HEK293 (cell line): ENCODE measurements at regions not wholly inside any gene's neighbourhood (a gene's known extent, or its start where the extent isn't known, plus 50 kb on each side); places are given as distances from the start of the nearest gene placed in this dataset.

ENCODE experiments used
- TCF7L2 ChIP-seq: IDR thresholded peaks from 2 replicates; pipeline ENCODE4 v1.6.1; 2011; ENCODE audit warnings: low read depth, mild to moderate bottlenecking, inconsistent platforms, low read length, moderate library complexity, borderline replicate concordance
- ZEB2 ChIP-seq: fragments of 450-650 bp; formaldehyde crosslinking; IDR thresholded peaks from 2 replicates; pipeline ENCODE4 v1.5.1; 2016; ENCODE audit warnings: missing biosample characterization, missing genetic modification characterization
- ZNF621 ChIP-seq: fragments of 450-650 bp; formaldehyde crosslinking; IDR thresholded peaks from 2 replicates; pipeline ENCODE4 v1.5.1; 2017; ENCODE audit warnings: missing biosample characterization, missing genetic modification characterization
- ZNF664 ChIP-seq: fragments of 450-650 bp; formaldehyde crosslinking; IDR thresholded peaks from 2 replicates; pipeline ENCODE4 v1.5.1; 2016; ENCODE audit warnings: missing biosample characterization, missing genetic modification characterization
- ZNF791 ChIP-seq: fragments of 450-650 bp; formaldehyde crosslinking; IDR thresholded peaks from 2 replicates; pipeline ENCODE4 v1.5.1; 2016; ENCODE audit warnings: missing biosample characterization, missing genetic modification characterization
- ZXDB ChIP-seq: fragments of 450-650 bp; formaldehyde crosslinking; IDR thresholded peaks from 2 replicates; pipeline ENCODE4 v1.5.1; 2016; ENCODE audit warnings: missing biosample characterization, missing genetic modification characterization
- TF ChIP-seq, protein P1 (sequence below): fragments of 450-650 bp; formaldehyde crosslinking; IDR thresholded peaks from 2 replicates; pipeline ENCODE4 v1.5.1; 2016; ENCODE audit warnings: missing biosample characterization, missing genetic modification characterization
- TF ChIP-seq, protein P2 (sequence below): fragments of 450-650 bp; formaldehyde crosslinking; conservative IDR thresholded peaks from 2 replicates; pipeline ENCODE4 v1.5.1; 2016; ENCODE audit warnings: low read depth, missing biosample characterization, missing genetic modification characterization
- TF ChIP-seq, protein P3 (sequence below): IDR thresholded peaks from 2 replicates; pipeline ENCODE4 v1.6.1; 2011; ENCODE audit warnings: mild to moderate bottlenecking, low read depth, low read length, borderline replicate concordance
- TF ChIP-seq, protein P4 (sequence below): fragments of 450-650 bp; formaldehyde crosslinking; IDR thresholded peaks from 2 replicates; pipeline ENCODE4 v1.5.0; 2017; ENCODE audit warnings: missing biosample characterization, missing genetic modification characterization, borderline replicate concordance

- TF ChIP-seq, protein P1, sequence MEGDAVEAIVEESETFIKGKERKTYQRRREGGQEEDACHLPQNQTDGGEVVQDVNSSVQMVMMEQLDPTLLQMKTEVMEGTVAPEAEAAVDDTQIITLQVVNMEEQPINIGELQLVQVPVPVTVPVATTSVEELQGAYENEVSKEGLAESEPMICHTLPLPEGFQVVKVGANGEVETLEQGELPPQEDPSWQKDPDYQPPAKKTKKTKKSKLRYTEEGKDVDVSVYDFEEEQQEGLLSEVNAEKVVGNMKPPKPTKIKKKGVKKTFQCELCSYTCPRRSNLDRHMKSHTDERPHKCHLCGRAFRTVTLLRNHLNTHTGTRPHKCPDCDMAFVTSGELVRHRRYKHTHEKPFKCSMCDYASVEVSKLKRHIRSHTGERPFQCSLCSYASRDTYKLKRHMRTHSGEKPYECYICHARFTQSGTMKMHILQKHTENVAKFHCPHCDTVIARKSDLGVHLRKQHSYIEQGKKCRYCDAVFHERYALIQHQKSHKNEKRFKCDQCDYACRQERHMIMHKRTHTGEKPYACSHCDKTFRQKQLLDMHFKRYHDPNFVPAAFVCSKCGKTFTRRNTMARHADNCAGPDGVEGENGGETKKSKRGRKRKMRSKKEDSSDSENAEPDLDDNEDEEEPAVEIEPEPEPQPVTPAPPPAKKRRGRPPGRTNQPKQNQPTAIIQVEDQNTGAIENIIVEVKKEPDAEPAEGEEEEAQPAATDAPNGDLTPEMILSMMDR (tag by site-specific recombination): no peak
- TF ChIP-seq ZNF664 (tag by site-specific recombination) (no peak), ZEB2 (no peak), ZNF621 (tag by site-specific recombination) (no peak), ZNF791 (tag by site-specific recombination) (no peak), ZXDB (no peak), TCF7L2 (no peak)
- TF ChIP-seq, protein P2, sequence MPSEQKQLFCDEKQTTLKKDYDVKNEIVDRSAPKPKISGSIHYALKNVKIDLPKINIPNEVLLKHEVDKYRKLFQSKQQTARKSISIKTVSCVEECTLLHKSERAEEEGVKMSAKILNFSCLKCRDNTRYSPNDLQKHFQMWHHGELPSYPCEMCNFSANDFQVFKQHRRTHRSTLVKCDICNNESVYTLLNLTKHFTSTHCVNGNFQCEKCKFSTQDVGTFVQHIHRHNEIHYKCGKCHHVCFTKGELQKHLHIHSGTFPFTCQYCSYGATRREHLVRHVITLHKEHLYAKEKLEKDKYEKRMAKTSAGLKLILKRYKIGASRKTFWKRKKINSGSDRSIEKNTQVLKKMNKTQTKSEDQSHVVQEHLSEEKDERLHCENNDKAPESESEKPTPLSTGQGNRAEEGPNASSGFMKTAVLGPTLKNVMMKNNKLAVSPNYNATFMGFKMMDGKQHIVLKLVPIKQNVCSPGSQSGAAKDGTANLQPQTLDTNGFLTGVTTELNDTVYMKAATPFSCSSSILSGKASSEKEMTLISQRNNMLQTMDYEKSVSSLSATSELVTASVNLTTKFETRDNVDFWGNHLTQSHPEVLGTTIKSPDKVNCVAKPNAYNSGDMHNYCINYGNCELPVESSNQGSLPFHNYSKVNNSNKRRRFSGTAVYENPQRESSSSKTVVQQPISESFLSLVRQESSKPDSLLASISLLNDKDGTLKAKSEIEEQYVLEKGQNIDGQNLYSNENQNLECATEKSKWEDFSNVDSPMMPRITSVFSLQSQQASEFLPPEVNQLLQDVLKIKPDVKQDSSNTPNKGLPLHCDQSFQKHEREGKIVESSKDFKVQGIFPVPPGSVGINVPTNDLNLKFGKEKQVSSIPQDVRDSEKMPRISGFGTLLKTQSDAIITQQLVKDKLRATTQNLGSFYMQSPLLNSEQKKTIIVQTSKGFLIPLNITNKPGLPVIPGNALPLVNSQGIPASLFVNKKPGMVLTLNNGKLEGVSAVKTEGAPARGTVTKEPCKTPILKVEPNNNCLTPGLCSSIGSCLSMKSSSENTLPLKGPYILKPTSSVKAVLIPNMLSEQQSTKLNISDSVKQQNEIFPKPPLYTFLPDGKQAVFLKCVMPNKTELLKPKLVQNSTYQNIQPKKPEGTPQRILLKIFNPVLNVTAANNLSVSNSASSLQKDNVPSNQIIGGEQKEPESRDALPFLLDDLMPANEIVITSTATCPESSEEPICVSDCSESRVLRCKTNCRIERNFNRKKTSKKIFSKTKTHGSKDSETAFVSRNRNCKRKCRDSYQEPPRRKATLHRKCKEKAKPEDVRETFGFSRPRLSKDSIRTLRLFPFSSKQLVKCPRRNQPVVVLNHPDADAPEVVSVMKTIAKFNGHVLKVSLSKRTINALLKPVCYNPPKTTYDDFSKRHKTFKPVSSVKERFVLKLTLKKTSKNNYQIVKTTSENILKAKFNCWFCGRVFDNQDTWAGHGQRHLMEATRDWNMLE (tag by site-specific recombination): no peak
- TF ChIP-seq, protein P3, sequence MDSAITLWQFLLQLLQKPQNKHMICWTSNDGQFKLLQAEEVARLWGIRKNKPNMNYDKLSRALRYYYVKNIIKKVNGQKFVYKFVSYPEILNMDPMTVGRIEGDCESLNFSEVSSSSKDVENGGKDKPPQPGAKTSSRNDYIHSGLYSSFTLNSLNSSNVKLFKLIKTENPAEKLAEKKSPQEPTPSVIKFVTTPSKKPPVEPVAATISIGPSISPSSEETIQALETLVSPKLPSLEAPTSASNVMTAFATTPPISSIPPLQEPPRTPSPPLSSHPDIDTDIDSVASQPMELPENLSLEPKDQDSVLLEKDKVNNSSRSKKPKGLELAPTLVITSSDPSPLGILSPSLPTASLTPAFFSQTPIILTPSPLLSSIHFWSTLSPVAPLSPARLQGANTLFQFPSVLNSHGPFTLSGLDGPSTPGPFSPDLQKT: no peak
- TF ChIP-seq, protein P4, sequence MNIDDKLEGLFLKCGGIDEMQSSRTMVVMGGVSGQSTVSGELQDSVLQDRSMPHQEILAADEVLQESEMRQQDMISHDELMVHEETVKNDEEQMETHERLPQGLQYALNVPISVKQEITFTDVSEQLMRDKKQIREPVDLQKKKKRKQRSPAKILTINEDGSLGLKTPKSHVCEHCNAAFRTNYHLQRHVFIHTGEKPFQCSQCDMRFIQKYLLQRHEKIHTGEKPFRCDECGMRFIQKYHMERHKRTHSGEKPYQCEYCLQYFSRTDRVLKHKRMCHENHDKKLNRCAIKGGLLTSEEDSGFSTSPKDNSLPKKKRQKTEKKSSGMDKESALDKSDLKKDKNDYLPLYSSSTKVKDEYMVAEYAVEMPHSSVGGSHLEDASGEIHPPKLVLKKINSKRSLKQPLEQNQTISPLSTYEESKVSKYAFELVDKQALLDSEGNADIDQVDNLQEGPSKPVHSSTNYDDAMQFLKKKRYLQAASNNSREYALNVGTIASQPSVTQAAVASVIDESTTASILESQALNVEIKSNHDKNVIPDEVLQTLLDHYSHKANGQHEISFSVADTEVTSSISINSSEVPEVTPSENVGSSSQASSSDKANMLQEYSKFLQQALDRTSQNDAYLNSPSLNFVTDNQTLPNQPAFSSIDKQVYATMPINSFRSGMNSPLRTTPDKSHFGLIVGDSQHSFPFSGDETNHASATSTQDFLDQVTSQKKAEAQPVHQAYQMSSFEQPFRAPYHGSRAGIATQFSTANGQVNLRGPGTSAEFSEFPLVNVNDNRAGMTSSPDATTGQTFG: no peak
Measured at GRCh38 chr2:59567151-59567550, 986.3 kb downstream of the BCL11A start.
